Muscle of back (tissue), 3 donors: ENCODE measurements at regions not wholly inside any gene's neighbourhood (a gene's known extent, or its start where the extent isn't known, plus 50 kb on each side); places are given as distances from the start of the nearest gene placed in this dataset.

Source experiments
- DNase-seq, 3 donors: peaks; one replicate each; pipeline versions ENCODE4 v3.0.0 to v3.0.0-alpha.2; 2013

DNA sequence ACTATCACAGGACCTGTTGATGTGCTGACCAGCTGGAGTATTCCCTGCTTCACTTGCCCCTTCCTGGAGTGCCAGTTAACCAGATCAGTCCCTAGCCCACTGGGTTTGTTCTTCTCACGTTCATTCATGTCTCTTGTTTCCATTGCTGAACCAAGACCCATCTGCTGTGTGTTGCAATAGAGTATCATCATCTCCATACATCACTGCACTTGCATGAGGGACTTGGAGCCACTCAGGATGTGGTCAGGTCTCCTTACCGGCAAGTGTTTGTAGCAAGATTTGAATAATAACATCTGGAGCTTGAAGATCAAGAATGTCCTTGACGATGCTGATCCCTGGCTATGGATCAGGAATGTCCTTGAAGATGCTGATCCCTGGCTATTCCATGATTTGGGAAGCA, 358.6 kb downstream of the IRX1 start:
- no peak for DNase-seq

GRCh38 chr5:3954633-3955032, 359.0 kb downstream of the IRX1 start:
- no peak for DNase-seq

DNA sequence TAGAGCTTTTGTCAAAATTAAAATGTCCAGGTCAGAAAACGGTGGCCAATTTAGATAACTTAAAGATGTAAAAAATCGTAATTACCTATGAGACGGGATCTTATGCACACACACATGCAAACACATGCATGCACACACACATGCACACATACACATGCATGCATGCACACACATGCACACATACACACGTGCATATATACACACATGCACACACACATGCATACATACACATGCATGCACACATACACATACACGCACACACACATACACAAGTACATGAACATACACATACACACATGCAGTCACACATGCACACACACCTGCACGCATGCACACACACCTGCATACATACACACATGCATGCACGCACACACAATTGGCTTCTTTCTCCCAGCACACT, 362.0 kb downstream of the IRX1 start:
- DNase-seq, result no peak

DNA sequence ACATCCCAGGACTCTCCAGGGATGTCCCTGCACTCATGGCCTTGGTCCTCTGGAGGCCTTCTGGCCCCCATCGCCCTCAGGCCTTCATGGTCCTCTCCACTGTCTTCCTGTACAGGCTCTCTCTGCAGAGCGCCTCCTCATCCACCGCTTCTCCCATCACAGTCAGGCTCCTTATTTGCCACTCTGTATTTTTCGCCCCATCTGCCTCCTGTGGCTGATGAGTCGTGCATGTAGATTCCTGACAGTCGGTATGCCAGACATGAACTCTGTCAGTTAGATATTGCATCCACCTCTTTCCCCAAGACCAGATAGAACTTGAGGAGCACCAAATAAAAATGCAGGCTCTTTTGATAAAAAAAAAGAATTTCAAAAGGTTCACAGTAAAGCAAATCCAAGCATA, 362.8 kb downstream of the IRX1 start:
- DNase-seq, result no peak

DNA sequence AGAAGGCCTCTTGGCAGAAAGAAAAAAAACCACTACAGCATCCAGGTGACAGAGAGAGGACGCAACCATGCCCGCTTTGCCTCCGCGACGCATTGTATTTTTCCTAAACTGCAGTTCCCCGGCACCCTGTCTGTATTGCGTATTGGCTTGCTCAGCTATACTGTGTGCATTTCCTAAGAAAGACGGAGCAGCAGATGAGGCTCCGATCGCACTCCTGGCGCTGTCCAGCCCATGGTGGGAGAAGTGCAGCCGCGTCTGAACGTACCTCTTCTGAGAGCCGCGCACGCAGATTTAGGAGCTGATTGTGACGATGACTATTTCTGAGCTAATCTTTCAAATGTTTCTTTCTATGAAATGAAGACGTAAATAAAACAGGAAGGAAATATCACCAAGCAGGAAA, 366.5 kb downstream of the IRX1 start:
- DNase-seq, result no peak

DNA sequence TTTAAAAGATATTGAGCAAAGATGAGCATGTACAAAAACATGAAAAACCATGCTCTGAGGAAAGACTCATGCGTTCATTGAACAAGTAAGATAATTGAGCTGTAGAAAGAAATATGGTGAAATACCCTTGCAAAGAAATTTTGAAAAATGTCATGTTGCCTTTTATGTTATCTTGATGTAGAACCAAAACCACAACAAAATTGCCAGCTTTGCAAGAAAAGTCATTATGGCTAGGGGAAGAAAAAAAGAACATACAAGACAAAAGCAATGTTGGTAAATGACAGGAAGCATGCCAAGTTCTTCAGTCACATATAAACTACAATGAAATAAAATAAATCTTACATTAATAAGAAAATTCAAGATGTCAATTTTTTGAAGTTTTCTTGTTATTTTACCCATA, 368.0 kb downstream of the IRX1 start:
- no peak for DNase-seq

DNA sequence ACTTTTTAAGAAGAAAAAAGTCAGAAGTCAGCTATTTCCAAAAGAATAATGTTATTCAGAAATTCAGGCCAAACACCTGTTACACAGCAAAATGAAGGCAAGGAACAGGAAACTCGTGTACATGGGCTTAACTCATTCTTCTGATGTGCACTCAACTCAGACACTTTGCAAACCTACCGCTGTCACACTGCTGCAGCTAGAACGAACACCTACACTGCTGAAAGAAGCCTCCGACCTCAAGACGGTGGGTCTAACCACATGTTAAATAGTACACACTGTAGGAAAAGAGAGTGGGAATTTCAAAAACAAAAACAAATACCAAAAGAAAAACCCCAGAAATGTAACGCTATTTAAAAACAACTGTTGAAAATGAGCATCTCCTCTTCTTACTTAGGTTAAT, 384.5 kb downstream of the IRX1 start:
- no peak for DNase-seq

DNA sequence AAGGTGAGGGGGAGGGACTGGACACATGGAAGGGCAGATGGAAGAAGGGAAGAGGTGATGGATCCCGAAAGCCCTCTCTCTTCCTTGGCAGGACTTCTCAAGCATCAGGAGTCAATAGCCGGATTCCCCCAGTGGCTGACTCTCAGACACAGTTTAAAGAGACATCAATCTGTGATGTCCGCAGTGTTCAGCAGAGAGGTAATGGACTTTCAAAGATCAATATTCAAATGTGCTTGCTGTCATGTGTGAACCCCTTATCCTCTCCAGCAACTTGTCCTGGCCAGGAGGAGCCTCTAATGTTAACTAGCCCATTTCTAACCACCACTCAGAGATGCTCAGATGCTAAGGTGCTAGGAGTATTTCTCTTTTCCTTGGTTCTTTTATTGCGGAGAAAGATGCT, 392.2 kb downstream of the IRX1 start:
- DNase-seq, result no peak

- DNase-seq, result no peak
Observed at GRCh38 chr5:3993856-3994473, 398.3 kb downstream of the IRX1 start.

DNA sequence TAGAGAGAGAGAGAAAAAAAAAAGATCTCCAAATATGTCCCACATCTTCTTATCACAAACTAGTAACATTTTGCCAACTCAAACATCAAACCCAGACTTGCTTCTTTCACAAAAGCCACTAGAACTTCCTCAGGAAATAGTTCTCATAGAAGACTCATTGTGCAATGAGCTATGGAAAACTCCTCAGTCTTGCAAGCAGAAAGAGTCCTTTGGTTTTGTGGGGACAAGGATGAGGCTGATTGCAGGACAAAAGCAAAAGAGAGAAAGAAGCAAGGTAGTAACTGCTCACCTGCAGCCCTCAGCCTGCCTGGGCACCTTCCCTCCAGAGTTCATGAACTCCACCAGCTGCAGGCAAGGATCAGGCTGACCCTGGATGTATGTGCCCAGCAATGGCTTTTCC, 399.0 kb downstream of the IRX1 start:
- DNase-seq, result no peak

GRCh38 chr5:3995954-3996619, 400.5 kb downstream of the IRX1 start:
- no peak for DNase-seq

DNA sequence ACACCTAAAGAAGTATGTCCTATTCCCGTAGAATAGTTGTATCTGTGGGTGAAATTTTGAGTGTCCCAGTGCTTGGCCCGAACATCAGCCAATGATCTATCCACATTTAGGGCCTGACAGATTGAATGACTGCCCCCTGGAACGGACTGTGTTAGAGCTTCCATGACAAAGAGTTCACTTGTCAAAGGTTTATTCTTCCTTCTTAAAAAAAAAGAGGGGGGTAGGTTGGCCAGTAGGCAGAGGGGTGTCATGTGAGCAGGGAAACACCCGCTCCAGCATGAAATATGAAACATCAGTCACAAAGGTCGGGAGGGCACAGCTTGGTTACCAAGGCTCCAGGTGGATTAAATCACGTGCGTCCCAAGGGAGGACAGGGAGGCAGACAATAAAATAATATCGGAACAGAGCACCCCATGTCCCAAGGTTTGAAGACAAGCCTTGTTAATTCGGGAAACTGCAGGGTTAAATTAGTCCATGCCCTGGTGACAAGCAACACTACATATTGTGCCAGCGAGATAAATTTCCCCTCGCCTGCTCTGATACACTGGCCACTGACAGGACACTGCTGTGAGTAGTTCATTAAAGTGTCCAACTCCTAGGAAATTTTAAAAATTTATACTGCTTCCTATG, 401.2 kb downstream of the IRX1 start:
- DNase-seq, result no peak

DNA sequence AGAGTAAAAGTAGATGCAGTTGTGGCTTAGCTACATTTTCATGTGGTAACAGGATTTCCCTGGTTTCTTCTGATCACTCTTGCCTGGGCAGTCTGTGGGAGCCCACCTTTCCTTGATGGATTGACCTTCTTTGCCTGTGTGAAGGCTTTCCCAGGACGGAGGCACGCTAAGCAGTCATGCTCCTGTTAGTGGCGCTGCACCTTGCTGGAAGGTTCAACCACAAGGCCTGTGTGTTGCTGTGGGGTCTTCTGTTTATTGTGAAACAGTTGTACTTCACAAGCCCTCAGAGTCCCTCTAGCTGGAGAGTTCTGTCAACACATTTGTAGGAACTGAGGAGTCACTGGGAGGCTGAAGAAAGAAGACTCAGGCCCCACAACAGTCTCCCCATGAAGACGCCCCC, 402.0 kb downstream of the IRX1 start:
- no peak for DNase-seq

GRCh38 chr5:3999929-4000328, 404.3 kb downstream of the IRX1 start:
- no peak for DNase-seq

- no peak for DNase-seq
Observed at GRCh38 chr5:4001004-4001403, 405.4 kb downstream of the IRX1 start.

DNA sequence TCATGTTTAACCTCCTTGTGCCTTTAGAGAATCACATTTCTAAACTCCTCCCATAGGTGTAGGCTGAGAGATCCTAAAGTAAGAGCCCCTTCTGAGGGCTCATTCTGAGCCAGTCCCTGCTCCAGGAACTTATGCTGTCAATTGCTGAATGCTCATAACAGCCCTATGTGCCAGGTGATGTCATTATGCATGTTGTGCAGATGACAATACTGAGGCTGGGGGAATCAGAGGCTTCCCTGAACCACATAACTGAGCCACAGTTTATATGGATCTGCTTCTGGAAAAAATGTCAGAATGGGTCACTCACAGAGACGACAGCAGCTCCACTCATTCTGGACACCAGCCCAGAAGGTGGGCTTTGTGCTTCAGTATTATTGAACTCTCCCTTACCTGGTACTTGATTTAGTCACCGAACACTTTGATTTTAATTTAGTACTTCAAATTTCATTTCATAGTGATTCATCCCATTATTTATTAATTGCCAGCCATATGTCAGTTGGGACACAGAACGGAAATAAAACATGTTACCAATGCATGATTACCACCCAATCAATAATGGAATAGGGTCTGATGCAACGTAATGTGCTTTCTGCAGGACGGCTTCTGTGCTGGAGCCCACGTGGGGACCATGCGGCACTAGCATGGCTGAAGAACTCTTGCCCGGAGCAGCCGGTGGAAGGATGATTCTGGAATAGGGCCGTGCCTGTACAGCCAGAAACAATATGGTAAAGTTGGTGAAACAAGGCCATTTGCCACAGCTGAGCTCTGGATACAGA, 406.3 kb downstream of the IRX1 start:
- no peak for DNase-seq

DNA sequence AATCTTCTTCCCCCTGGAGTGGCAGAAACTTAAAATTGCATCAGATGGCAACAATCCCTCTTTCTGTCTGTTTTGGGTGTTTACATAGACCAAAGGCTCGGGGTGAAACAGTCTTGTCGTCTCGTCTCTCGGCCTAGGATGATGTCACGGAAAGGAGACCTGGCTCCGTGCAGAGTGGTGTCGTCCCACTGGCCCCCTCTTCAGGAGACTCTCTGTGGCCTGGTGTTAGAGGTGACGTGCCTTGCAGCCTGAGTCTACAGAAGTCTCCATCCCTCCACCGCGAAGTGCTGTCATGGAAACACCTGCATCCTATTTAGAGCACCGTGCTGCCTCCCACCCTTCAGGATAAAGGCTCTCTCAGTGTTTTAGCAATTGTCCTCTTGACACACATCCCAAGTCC, 409.7 kb downstream of the IRX1 start:
- no peak for DNase-seq

GRCh38 chr5:4007001-4007400, 411.4 kb downstream of the IRX1 start:
- DNase-seq, result no peak

GRCh38 chr5:4011943-4012342, 416.3 kb downstream of the IRX1 start:
- no peak for DNase-seq

GRCh38 chr5:4013106-4013898, 417.7 kb downstream of the IRX1 start:
- DNase-seq, result no peak

GRCh38 chr5:4015709-4016108, 420.1 kb downstream of the IRX1 start:
- DNase-seq, result no peak
